ENCODE measurements at regions not wholly inside any gene's neighbourhood (a gene's known extent, or its start where the extent isn't known, plus 50 kb on each side); places are given as distances from the start of the nearest gene placed in this dataset.

- DNase-seq: no peak
- Histone ChIP-seq H3K27me3 (ENCODE audit: control insufficient read depth in 2 of 2, insufficient read depth in 2 of 2, low read length in 2 of 2) (peaks cover 21 to 36% of the 10 kb centered on the region in 2 donors), H3K4me3 (replicated peaks in 1 of 3; ENCODE audit: low read depth in 2 of 3, low read length in 3 of 3) (no peak overlapping the region), H3K4me2 (replicated peaks; ENCODE audit: extremely low read depth, low read length, poor library complexity, severe bottlenecking) (no peak overlapping the region), H3K9me3 (replicated peaks in 1 of 2; ENCODE audit: control insufficient read depth in 1 of 2, insufficient read depth in 1 of 2, low read length in 2 of 2) (peaks cover 14 to 28% of the 10 kb centered on the region in 2 donors), H3K4me1 (ENCODE audit: control insufficient read depth in 1 of 2, insufficient read depth in 2 of 2, low read length in 2 of 2) (no peaks in the 10 kb centered on the region), H3K36me3 (replicated peaks in 1 of 2; ENCODE audit: control insufficient read depth in 1 of 2, insufficient read depth in 2 of 2, low read length in 2 of 2) (no peaks in the 10 kb centered on the region), H3K9ac (ENCODE audit: insufficient read depth, low read length, poor library complexity, severe bottlenecking) (no peak overlapping the region), H3K79me2 (ENCODE audit: insufficient read depth, low read length) (no peaks in the 10 kb centered on the region), H2AFZ (ENCODE audit: insufficient read depth, low read depth, low read length, poor library complexity, severe bottlenecking) (no peak overlapping the region), H3K27ac (ENCODE audit: low read depth in 1 of 2, low read length in 2 of 2) (no peak overlapping the region), H4K20me1 (ENCODE audit: insufficient read depth, low read length) (no peaks in the 10 kb centered on the region)
- Mint-ChIP-seq H3K27ac (no peak overlapping the region), H3K4me1 (no peaks in the 10 kb centered on the region), H3K9me3 (peaks cover 5 to 24% (median 16%) of the 10 kb centered on the region in 7 donors), H3K36me3 (no peaks in the 10 kb centered on the region), H3K27me3 (ENCODE audit: low read depth in 3 of 3) (peaks cover 30 to 49% (median 42%) of the 10 kb centered on the region in 3 donors), H3K4me3 (no peak overlapping the region)
- TF ChIP-seq CTCF (IDR thresholded peaks at IDR 0.05): no peak
- intact Hi-C loops (cut with micrococcal nuclease): no loop called here
- 92% methylated on average over 7 of the region's 16 CpGs for WGBS (ENCODE audit: insufficient coverage)
Measured at GRCh38 chr7:152922318-152923081, 162.9 kb downstream of the ACTR3B start.

GRCh38 chr7:152923711-152924110 is 164.2 kb downstream of the ACTR3B start:
- H3K36me3 Mint-ChIP-seq: no peaks in the 10 kb centered on the region
- Histone ChIP-seq H3K4me1 (ENCODE audit: control insufficient read depth in 1 of 2, insufficient read depth in 2 of 2, low read length in 2 of 2) (no peaks in the 10 kb centered on the region), H3K4me2 (replicated peaks; ENCODE audit: extremely low read depth, low read length, poor library complexity, severe bottlenecking) (no peak overlapping the region), H3K27ac (ENCODE audit: low read depth in 1 of 2, low read length in 2 of 2) (no peak overlapping the region), H3K4me3 (replicated peaks in 1 of 3; ENCODE audit: low read depth in 2 of 3, low read length in 3 of 3) (no peak overlapping the region), H3K9me3 (replicated peaks in 1 of 2; ENCODE audit: control insufficient read depth in 1 of 2, insufficient read depth in 1 of 2, low read length in 2 of 2) (peaks cover 14 to 24% of the 10 kb centered on the region in 2 donors), H3K9ac (ENCODE audit: insufficient read depth, low read length, poor library complexity, severe bottlenecking) (no peak overlapping the region), H3K27me3 (ENCODE audit: control insufficient read depth in 2 of 2, insufficient read depth in 2 of 2, low read length in 2 of 2) (peaks cover 21 to 40% of the 10 kb centered on the region in 2 donors), H3K36me3 (replicated peaks in 1 of 2; ENCODE audit: control insufficient read depth in 1 of 2, insufficient read depth in 2 of 2, low read length in 2 of 2) (no peaks in the 10 kb centered on the region), H2AFZ (ENCODE audit: insufficient read depth, low read depth, low read length, poor library complexity, severe bottlenecking) (no peak overlapping the region), H4K20me1 (ENCODE audit: insufficient read depth, low read length) (no peaks in the 10 kb centered on the region), H3K79me2 (ENCODE audit: insufficient read depth, low read length) (no peaks in the 10 kb centered on the region)
- 92% methylated on average over 7 of the region's 12 CpGs for WGBS (ENCODE audit: insufficient coverage)
- no peak for TF ChIP-seq CTCF (IDR thresholded peaks at IDR 0.05)
- no peak for DNase-seq
- intact Hi-C loops (cut with micrococcal nuclease): no loop called here
- H3K4me3 Mint-ChIP-seq: peak overlapping the region in 1 of 2 donors; percentile 21
- H3K9me3 Mint-ChIP-seq: peaks cover 5 to 26% (median 14%) of the 10 kb centered on the region in 7 donors
- no peaks in the 10 kb centered on the region for H3K4me1 Mint-ChIP-seq
- peaks cover 37 to 55% (median 49%) of the 10 kb centered on the region in 3 donors for H3K27me3 Mint-ChIP-seq (ENCODE audit: low read depth in 3 of 3)
- H3K27ac Mint-ChIP-seq: peak overlapping the region in 1 of 7 donors; percentile 2

All from CD14-positive monocyte (primary cell).